Sciatic nerve (tissue), 2 donors: ENCODE measurements at regions not wholly inside any gene's neighbourhood (a gene's known extent, or its start where the extent isn't known, plus 50 kb on each side); places are given as distances from the start of the nearest gene placed in this dataset.

Experiments
- ATAC-seq: fragments of 200-7000 bp; cut with Tn5 transposase; one replicate; pipeline ENCODE4 v1.9.1; 2020; ENCODE audit warnings: mild to moderate bottlenecking, moderate library complexity
- DNase-seq: peaks from one replicate; pipeline ENCODE4 v3.0.0-alpha.2; 2020; ENCODE audit warnings: low spot score
- intact Hi-C: fragments of 100-400 bp; cut with DNase I; formaldehyde crosslinking; loops from one replicate; pipeline ENCODE4 v1.14.2; 2022
- donor health status: DM: no; HTN: no; CAD: no.
- donor health status: DM: no; HTN: no; CAD: no.

DNA sequence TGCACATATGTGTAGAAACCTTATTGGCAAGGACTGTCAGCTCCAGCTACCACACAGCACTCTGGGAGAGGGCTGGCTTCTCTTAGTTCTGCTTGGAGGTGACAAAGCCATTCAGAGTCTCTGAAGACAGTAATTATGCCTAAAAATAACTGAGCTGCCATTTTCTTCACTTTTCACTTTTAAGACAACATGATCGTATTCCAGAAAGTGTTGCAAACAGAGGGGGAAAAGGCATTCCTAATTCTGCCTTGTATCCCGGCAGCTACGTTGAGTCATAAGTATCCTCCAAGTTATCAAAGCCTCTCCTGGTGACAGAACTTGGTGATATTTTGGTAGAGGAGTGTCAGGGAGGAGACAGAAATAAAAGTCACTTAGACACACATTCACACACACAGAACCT, 327.7 kb downstream of the HAPSTR1 start:
- no peak for DNase-seq
- no peak for ATAC-seq
- intact Hi-C loops = no loop called here

DNA sequence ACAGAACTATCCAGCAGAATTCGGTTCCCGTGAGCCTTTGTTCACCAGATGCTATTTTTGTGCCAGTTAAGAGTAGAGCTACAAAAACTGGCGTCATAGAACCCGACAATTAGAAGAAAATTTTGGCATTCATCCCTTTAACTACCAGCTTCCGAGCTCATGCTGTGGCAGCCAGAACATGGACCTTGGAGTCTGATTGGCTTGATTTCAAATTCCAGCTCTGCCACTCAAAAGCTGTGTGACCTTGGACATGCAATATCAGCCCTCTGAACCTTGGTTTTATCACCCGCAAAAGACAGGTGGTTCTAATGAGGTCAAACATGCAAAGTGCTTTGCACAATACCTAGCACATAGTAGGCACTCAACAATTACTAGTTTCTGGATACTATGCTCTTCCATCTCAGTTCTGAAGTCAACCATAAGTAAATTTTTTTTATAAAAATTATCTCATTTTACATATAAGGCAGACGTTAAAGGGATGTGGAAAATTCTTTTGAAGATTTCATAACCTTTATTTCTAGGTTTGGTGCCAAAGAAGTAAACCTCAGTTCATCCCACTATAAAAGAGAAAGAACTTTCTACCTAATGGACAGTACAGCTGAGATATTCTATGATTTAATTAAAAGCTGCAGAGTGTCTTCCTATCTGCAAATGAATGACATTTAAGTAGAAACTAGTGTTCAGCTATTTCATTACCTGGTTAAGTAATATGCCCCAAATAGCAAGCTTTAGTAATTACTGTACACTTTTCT, 331.5 kb downstream of the HAPSTR1 start:
- ATAC-seq (no peak), DNase-seq (no peak)
- intact Hi-C loops = no loop called here

DNA sequence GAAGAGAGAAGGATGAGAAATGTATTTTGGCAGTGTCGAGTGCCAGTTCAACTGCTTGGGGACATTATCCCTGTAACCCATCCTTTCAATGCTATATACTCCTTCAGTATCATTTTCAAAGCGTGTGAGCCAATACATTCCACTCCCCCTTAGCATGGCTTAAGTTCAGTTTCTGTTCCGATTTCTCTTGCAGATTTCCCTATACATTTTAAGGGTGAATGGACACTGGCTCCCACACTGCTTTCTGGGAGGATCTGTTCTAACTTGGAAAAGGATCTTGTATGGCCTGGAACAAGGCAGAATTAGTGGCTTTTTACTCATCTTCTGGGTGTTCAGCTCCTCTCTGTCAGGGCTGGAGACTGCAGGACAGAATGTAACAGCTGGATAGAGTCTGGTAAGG, 333.8 kb downstream of the HAPSTR1 start:
- no peak for ATAC-seq
- intact Hi-C loops = no loop called here
- no peak for DNase-seq

DNA sequence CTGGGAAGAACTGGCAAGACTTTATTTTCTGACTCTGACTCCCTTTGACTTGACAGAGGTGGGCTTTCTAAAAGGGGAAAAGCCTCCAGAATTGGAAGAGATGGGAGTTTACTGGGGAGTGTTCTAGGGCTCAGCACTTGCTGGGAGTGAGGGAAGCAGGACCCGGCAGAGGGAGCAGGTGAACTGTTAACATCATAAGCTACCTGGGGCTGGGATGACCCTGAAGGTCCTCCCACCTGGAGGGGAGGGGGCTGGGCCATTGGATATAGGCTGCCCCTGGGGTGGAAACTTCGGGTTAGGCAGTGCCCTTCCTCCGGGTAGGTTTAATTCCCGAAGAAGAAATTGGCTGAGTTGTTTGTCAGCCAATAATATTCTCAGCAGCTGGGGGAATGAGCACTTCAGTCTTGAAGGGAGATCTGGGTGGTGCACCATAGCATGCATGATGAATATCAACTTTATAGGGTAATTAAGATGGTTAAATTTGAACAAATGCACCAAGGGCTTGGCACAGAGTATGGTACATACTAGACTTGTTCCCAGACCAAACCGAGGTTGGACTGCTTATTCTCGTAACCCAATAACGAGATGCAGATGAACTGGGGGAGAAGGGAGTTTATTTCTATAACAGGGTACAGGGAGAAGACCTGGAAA, 337.0 kb downstream of the HAPSTR1 start:
- DNase-seq (no peak), ATAC-seq (no peak)
- intact Hi-C loops = no loop called here

DNA sequence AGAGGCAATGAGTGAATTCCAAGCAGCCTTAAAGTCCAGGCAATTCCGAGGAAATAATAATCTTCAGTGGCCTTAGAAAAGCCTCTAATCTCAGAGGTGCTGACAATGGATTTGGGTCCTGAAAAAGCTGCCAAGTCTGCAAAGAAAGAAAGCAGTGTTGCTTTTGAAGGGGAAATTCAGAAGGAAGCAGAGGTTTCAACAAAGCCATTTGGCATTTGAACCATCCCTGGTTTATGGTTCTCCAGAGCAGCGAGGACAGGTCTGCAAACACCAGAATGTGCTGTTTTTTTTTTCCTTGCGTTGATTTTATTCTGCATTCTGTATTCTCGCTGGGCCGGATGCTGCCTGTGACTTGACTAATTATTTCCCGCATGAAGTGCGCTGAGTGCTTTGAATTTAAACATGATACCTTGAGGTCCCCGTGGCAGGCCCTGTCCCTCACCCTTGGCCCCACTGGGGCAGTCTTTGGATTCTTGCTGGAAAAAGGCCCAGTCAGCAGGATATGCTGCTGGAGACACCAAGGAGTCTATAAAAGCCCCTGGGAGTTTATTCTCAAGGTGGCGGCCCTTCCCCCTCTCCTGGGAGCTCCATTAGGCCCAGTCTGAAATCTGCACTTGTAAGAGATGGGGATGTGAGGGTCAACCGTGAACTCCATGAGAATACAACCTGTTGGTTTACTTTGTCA, 338.3 kb downstream of the HAPSTR1 start:
- DNase-seq (no peak), ATAC-seq (no peak)
- intact Hi-C loops = no loop called here

DNA sequence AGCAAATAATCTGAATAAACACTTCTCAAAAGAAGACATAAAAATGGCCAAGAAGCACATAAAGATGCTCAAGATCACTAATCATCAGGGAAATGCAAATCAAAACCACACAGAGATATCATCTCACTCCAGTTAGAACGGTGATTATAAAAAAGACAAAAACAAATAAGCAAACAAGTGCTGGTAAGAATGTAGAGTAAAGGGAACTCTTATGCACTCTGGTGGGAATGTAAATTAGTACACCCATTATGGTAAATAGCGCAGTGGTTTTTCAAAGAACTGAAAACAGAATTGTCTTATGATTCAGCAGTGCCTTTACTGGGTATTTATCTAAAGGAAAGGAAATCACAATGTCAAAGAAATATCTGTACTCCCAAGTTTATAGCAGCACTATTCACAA, 343.2 kb downstream of the HAPSTR1 start:
- no peak for ATAC-seq
- no peak for DNase-seq
- intact Hi-C loops = no loop called here

DNA sequence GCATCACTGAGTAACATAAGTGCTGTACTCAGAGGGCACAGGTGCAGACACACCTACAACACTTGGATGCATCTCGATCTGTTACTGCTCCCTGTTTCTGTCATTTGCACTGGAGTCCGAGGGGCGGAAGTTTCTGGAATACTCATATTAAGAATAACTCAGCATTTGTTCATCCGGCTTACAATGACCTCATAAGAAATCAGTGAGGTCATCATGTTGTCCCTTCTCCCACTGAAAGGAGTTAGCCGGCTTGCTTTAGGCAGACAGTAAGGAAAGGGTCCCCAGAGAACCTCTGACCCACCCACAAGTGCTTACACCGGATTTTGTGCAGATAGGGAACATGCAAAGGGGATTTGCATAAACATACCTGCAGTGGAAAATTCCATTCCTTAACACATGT, 344.7 kb downstream of the HAPSTR1 start:
- intact Hi-C loops = no loop called here
- ATAC-seq (no peak), DNase-seq (no peak)

DNA sequence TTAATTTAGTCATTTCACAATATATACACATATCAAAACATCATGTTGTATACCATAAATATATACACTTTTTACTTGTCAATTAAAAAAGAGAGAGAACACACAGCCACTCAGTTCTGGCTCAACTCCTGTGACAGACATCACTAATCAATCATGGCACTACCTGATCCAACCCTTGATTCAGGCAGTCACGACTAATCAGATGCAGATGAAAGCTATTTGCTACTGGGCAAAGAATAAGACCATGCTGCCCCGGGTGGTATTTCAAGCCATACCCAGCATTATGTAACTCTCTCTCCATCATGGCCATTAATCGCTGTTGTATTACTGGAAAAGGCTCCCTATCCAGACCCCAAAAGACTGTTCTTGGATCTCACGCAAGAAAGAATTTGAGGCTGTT, 345.7 kb downstream of the HAPSTR1 start:
- ATAC-seq (no peak), DNase-seq (no peak)
- intact Hi-C loops = no loop called here

DNA sequence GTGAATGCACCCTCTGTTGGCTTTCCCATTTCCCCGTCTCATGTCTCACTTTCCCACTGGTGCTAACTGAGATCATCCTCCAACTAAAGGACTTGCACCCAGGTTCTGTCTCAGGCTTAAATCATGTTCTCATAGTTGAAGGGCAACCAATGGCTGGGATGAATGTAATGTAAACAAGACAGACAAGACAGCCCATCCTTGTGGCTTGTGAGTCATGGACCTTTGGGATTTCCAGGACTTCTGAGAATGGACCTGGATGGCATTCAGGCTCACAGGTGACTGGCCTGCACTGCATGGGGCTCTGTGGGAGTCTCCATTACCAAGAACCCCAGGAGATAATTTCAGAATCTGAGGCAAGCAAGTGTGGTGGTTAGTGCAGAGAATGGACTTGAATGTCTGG, 347.5 kb downstream of the HAPSTR1 start:
- DNase-seq (no peak), ATAC-seq (no peak)
- intact Hi-C loops = no loop called here

DNA sequence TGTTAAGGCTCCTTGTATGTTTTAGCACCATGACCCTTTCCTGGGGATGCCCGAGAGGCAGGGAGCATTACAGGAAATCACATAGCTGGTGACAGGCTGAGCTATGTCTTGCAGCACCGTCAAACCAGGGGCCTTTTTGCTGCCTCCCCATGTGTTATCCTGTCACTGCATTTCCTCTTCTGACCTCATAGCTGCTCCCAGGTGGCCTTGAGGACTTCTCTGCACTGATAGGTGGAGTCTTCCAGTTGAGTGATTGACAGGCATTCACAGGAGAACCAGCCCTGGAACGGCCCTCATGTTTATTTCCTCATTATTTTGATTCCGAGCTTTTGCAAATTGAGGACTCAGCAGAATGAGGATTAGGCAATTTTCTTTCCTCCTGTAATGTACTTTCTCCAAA, 349.6 kb downstream of the HAPSTR1 start:
- intact Hi-C loops = no loop called here
- DNase-seq = no peak
- no peak for ATAC-seq

DNA sequence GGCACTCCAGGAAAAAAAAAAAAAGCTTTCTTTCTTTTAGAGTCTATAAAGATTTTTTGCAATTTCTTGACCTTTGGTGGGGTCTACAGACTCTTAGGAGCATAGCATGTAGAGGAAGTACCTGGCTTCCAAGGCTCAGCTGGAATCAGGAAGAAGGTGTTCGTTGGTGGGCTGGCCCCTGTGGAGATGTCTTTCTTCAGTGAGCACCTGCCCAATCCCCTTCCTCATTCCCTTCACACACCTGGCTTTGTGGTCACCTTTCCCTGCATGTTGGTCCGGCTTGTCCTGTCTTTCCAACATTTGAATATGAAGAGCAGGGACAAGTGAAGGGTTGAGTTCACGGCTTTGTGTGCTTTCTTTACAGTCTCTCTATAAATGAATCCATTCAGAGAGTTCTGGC, 352.4 kb downstream of the HAPSTR1 start:
- no peak for ATAC-seq
- DNase-seq = no peak
- intact Hi-C loops = no loop called here

DNA sequence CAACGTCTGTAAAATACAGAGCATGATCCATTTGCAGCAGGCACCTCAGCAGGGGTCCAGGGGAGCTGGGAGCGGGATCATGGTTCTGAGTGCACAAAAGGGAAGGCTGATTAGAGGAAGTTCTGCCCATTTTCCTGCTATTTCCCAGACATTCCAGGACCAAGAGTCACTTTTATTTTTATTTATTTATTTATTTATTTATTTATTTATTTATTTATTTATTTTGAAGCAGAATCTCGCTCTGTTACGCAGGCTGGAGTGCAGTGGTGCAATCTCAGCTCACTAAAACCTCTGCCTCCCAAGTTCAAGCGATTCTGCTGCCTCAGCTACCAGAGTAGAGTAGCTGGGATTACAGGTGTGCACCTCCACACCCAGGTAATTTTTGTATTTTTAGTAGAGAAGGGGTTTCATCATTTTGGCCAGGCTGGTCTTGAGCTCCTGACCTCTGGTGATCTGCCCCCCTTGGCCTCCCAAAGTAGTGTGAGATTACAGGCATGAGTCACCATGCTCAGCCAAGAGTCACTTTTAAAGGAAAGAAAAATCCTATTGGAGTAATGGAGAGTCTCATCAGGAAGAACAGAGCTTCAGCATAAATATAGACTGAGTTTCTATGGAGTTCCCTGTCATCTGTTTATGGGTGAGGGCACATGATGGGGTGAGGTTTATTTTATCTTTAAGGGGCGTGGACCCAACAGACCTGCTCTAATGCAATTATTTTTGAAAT, 355.2 kb downstream of the HAPSTR1 start:
- intact Hi-C loops = no loop called here
- no peak for ATAC-seq
- no peak for DNase-seq

DNA sequence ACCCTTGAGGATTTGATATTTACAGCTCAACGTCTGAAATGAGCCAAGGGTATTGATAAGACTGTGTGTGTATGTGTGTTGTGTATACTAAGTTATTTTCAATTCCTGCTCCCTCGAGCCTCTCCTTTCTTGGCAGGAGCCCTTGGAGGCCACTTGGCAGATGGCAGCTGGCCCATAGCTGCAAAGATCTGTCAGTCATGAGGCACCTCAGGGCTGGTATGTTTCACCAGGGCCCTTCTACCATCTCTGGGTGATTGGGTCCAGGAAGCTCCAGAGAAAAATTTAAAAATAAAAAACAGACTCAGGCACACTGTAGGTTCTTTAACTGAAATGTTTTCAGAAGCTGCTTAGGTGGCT, 355.7 kb downstream of the HAPSTR1 start:
- ATAC-seq (no peak), DNase-seq (no peak)
- intact Hi-C loops = no loop called here

DNA sequence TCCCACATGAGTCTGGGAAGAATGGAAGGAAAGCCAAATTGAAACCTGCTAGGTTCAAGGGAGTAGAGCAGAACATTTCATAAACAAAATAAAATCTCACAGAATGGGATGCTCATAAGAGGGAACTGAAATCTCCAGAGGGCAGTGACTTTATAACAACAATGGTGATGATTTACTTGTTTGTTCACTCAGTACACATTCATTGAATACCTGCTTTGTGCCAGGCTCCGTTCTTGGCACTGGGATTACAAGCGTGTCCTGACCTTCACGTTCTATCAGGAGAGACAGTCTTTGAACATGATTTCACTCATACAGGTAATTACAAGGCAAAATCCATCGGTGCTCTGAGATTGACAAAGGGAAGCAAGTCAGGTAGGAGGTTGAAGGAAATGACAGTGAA, 356.3 kb downstream of the HAPSTR1 start:
- intact Hi-C loops = no loop called here
- no peak for DNase-seq
- ATAC-seq = no peak

DNA sequence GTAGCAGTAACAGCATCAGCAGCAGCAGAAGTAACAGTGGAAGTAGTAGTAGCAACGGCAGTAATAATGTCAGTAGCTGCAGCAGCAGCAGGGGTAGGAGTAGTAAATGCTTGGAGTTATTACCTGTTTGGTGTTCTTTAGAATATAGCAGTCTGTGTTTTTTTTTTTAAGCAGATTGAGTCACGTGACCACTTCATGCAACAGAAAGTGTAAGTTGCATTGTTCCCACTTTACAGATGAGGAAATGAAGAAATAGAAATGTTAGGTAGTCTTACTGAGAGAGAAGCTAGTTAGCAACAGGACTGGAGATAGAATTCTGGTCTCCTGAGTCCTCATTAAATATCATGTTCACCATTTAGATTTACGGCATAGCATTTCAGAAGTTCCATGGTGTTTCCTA, 358.2 kb downstream of the HAPSTR1 start:
- DNase-seq (no peak), ATAC-seq (no peak)
- intact Hi-C loops = no loop called here

DNA sequence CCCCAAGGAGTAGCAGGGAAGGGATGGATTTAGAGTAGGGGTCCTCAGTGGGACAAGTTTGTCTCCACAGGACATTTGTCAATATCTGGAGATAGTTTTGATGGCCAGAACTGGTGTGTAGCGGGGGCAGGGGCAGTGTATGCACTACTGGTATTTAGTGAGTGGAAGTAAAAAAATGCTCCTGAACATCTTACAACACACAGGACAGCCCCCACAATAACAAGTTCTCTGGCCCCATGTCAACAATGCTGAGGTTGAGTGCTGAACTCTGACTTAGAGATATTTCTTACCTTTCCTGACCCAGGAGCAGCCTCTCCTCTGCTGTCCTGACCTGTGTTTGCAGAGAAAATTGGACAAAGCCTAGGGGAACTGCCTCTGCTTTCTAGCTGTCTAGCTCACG, 365.8 kb downstream of the HAPSTR1 start:
- DNase-seq = no peak

DNA sequence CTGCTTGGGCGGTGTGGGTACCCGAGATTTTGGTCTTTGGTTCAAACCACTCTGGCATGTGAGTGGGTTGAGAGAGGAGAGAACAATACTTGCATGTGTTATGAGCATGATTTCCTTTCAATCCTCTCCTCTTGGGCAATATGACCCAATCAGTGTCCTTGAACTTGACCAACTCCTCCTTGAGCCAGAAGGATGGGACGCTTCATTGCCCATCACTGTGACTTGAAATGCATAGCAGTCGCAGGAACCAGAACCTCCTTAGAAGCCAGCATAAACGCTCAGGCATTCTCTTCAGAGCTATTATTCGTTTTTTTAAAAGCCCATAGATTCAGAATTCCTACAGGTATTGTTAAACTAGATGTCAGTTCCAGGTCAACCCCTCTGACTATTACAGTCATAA, 367.4 kb downstream of the HAPSTR1 start:
- intact Hi-C loops = no loop called here
- no peak for DNase-seq
- ATAC-seq = no peak

More for the DNA sequence above, 365.8 kb downstream of the HAPSTR1 start:
- no peak for ATAC-seq
- intact Hi-C loops = no loop called here

DNA sequence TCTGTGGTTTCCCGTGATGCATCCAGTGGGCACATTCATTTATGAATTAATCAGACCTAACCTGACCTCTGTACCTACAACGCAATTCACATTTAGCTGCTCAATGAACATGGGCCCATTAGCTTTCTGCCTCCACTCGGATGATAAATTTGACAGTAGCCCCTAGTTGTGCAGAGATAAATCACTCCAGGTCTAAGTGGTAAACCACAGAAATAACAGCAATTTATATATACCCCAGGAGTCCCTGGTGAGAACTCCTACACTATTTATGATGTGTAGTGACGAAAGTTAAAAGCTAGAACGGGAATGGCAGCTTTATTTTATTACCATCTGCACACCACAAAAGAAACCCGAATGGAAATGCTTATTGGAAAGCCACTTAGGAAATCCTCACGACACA, 371.5 kb downstream of the HAPSTR1 start:
- no peak for DNase-seq
- no peak for ATAC-seq
- intact Hi-C loops = no loop called here

DNA sequence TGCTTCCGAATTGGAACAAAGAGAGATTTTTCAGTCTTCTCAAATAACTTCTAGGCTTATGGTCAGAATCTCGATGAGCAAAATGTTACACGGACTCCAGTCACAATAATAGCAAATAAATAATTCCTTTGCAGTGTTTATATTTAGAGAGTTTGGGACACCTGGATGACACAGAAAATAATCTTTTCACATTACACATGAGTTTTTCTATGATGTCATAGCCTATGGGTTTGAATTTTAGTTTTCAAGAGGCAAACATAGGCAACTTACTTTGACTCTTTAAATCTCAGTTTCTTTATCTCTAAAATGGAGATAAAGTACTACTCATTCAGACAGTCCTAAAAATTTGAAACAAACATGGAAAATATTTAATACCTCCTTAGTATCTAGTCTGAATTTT, 372.0 kb downstream of the HAPSTR1 start:
- DNase-seq (no peak), ATAC-seq (no peak)
- intact Hi-C loops = no loop called here

DNA sequence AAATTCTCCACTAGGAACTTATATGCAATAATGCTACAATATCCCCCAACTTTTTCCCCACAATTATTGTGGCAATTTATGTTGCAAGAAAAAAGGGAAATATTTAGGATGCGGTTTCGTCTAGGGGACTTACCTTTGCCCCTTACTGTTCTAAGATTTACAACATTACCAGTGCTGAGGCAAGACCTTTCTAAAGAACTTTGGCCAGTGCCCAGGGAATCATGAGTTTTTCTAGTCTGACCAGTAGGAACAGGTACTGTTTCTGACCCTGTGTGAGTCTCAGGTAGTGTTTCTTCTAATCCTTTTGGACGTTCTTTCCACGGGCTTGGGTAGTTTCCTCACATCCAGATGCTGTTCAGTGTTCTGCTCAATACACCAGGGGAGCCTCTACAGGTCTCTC, 373.7 kb downstream of the HAPSTR1 start:
- ATAC-seq (no peak), DNase-seq (no peak)
- intact Hi-C loops = no loop called here
